ENCODE measurements at regions not wholly inside any gene's neighbourhood (a gene's known extent, or its start where the extent isn't known, plus 50 kb on each side); places are given as distances from the start of the nearest gene placed in this dataset.

DNA sequence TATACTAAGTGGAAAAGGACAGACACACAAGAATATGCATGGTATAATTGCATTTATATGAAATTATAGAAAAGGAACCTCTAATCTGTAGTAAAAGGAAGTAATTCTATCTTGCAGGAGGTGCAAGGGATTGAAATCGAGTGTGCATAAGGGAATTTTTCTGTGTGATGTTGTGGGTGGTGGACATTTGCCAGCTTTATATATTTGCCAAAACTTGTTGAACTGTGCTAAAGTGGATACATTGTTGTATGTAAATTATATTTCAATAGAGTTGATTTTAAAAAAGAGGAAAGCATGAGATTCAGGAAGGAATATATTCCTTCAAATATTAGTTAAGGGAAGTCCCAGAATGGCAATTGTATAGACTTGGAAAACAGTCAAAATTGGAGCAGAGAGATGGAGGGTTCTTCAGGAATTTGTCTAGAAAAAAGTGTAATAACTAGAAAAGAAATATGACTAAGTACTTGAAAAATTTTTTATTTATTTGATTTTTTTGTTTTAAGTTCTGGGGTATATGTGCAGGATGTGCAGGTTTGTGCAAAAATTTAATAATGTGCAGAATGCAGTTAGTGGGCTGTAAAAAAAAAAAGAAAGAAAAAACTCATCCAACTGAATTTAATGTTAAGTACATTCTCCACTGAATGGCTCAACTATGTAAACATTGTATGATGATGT is 96.1 kb downstream of the ARL4A start:
- no peaks in the 10 kb centered on the region for H3K4me1 ChIP-seq (ENCODE audit: control insufficient read depth in 1 of 2, insufficient read depth in 2 of 2, low read length in 2 of 2)

DNA sequence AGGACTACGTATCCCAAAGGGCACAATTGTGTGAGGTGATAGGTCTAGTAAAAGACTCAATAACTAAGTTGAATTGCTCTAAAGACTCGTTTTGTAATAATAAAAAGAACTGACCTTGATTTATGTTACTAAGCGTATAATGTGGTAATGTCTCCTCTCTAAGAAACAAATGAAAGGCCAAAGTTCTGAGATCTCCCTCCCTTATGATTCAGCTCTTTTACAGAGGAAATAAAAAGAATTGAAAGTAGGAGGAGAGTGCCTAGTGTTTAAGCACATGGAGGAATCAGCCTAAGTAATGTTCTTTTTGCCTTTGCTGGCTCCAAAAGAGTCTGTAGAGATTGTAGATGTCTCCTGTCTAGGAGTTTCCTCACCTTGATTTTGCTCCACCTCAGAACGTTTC is 98.0 kb downstream of the ARL4A start:
- no peak for ATAC-seq
- no peak overlapping the region for H3K9ac ChIP-seq (ENCODE audit: low read length)
- H3K9me3 ChIP-seq (ENCODE audit: control insufficient read depth in 1 of 2, insufficient read depth in 1 of 2, low read depth in 1 of 2, low read length in 2 of 2): no peaks in the 10 kb centered on the region
- no peak overlapping the region for H3K4me3 ChIP-seq (replicated peaks in 1 of 2; ENCODE audit: low read depth in 1 of 2, low read length in 2 of 2)
- ChIA-PET POLR2A (no interaction called here), RAD21 (ENCODE audit: low non-redundant PET in 1 of 2, low total read pairs in 2 of 2, uncharacterized antibody in 2 of 2, unreplicated experiment in 2 of 2) (no interaction called here), CTCF (no interaction called here)
- no peak overlapping the region for H3K27ac ChIP-seq (ENCODE audit: low read depth, low read length)
- DNase-seq (ENCODE audit: low read depth, low spot score): no peak
- TF ChIP-seq CBX3 (IDR thresholded peaks at IDR 0.05; ENCODE audit: low read depth): no peak
- TF ChIP-seq SIN3A (IDR thresholded peaks at IDR 0.05; ENCODE audit: low read depth): no peak
- no peak for TF ChIP-seq ZNF274 (IDR thresholded peaks at IDR 0.05; ENCODE audit: low read depth, low read length)
- no peak for TF ChIP-seq TCF7L2 (IDR thresholded peaks at IDR 0.05; ENCODE audit: borderline replicate concordance, extremely low read depth, insufficient read depth, insufficient read length)
- no peak for TF ChIP-seq EZH2 (IDR thresholded peaks at IDR 0.05)
- TF ChIP-seq FOSL1 (IDR thresholded peaks at IDR 0.05; ENCODE audit: low read depth): no peak
- TF ChIP-seq, protein P1, sequence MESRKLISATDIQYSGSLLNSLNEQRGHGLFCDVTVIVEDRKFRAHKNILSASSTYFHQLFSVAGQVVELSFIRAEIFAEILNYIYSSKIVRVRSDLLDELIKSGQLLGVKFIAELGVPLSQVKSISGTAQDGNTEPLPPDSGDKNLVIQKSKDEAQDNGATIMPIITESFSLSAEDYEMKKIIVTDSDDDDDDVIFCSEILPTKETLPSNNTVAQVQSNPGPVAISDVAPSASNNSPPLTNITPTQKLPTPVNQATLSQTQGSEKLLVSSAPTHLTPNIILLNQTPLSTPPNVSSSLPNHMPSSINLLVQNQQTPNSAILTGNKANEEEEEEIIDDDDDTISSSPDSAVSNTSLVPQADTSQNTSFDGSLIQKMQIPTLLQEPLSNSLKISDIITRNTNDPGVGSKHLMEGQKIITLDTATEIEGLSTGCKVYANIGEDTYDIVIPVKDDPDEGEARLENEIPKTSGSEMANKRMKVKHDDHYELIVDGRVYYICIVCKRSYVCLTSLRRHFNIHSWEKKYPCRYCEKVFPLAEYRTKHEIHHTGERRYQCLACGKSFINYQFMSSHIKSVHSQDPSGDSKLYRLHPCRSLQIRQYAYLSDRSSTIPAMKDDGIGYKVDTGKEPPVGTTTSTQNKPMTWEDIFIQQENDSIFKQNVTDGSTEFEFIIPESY (IDR thresholded peaks at IDR 0.05; ENCODE audit: extremely low read depth, insufficient replicate concordance, low read length): no peak
- TF ChIP-seq SP1 (IDR thresholded peaks at IDR 0.05; ENCODE audit: low read depth): no peak
- TF ChIP-seq ZFX (IDR thresholded peaks at IDR 0.05): no peak
- TF ChIP-seq, protein P2, sequence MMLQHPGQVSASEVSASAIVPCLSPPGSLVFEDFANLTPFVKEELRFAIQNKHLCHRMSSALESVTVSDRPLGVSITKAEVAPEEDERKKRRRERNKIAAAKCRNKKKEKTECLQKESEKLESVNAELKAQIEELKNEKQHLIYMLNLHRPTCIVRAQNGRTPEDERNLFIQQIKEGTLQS (IDR thresholded peaks at IDR 0.05): no peak
- TF ChIP-seq, protein P3, sequence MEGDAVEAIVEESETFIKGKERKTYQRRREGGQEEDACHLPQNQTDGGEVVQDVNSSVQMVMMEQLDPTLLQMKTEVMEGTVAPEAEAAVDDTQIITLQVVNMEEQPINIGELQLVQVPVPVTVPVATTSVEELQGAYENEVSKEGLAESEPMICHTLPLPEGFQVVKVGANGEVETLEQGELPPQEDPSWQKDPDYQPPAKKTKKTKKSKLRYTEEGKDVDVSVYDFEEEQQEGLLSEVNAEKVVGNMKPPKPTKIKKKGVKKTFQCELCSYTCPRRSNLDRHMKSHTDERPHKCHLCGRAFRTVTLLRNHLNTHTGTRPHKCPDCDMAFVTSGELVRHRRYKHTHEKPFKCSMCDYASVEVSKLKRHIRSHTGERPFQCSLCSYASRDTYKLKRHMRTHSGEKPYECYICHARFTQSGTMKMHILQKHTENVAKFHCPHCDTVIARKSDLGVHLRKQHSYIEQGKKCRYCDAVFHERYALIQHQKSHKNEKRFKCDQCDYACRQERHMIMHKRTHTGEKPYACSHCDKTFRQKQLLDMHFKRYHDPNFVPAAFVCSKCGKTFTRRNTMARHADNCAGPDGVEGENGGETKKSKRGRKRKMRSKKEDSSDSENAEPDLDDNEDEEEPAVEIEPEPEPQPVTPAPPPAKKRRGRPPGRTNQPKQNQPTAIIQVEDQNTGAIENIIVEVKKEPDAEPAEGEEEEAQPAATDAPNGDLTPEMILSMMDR (IDR thresholded peaks at IDR 0.05 in 2 of 3, conservative IDR thresholded peaks at IDR 0.05 in 1 of 3; ENCODE audit: borderline replicate concordance in 1 of 3, insufficient read depth in 1 of 3, low read depth in 2 of 3, low read length in 2 of 3): no peak
- TF ChIP-seq POLR2A (IDR thresholded peaks at IDR 0.05; ENCODE audit: borderline replicate concordance, extremely low read depth, insufficient read depth, insufficient read length): no peak
- no peak overlapping the region for H3K4me2 ChIP-seq (ENCODE audit: low read length)
- H3K9me2 ChIP-seq (ENCODE audit: insufficient read depth): no peaks in the 10 kb centered on the region
- H3K4me1 ChIP-seq (ENCODE audit: control insufficient read depth in 1 of 2, insufficient read depth in 2 of 2, low read length in 2 of 2): no peaks in the 10 kb centered on the region
- no peaks in the 10 kb centered on the region for H3K79me2 ChIP-seq (ENCODE audit: insufficient read depth, low read length)
- intact Hi-C loops (cut with micrococcal nuclease): no loop called here
- BruUV-seq (replicated peaks): no TSS peak
- H3K36me3 ChIP-seq (ENCODE audit: control insufficient read depth in 1 of 2, insufficient read depth in 2 of 2, low read length in 2 of 2): no peaks in the 10 kb centered on the region
- H2AFZ ChIP-seq (ENCODE audit: low read depth, low read length, poor library complexity, severe bottlenecking): no peak overlapping the region
- H3K27me3 ChIP-seq (ENCODE audit: insufficient read depth, low read length): no peaks in the 10 kb centered on the region
- H4K20me1 ChIP-seq (ENCODE audit: insufficient read depth): no peaks in the 10 kb centered on the region

More for the DNA sequence above, 96.1 kb downstream of the ARL4A start:
- Histone ChIP-seq H3K9ac (ENCODE audit: low read length) (no peak overlapping the region), H3K4me2 (ENCODE audit: low read length) (no peak overlapping the region), H3K36me3 (ENCODE audit: control insufficient read depth in 1 of 2, insufficient read depth in 2 of 2, low read length in 2 of 2) (no peaks in the 10 kb centered on the region), H3K4me3 (replicated peaks in 1 of 2; ENCODE audit: low read depth in 1 of 2, low read length in 2 of 2) (no peak overlapping the region), H3K27ac (ENCODE audit: low read depth, low read length) (no peak overlapping the region), H3K9me3 (ENCODE audit: control insufficient read depth in 1 of 2, insufficient read depth in 1 of 2, low read depth in 1 of 2, low read length in 2 of 2) (no peaks in the 10 kb centered on the region), H2AFZ (ENCODE audit: low read depth, low read length, poor library complexity, severe bottlenecking) (no peak overlapping the region), H3K27me3 (ENCODE audit: insufficient read depth, low read length) (no peaks in the 10 kb centered on the region), H3K79me2 (ENCODE audit: insufficient read depth, low read length) (no peaks in the 10 kb centered on the region), H3K9me2 (ENCODE audit: insufficient read depth) (no peaks in the 10 kb centered on the region), H4K20me1 (ENCODE audit: insufficient read depth) (no peaks in the 10 kb centered on the region)
- ATAC-seq (no peak), DNase-seq (ENCODE audit: low read depth, low spot score) (no peak)
- ChIA-PET RAD21 (ENCODE audit: low non-redundant PET in 1 of 2, low total read pairs in 2 of 2, uncharacterized antibody in 2 of 2, unreplicated experiment in 2 of 2) (no interaction called here), CTCF (no interaction called here), POLR2A (no interaction called here)
- TF ChIP-seq ZNF274 (IDR thresholded peaks at IDR 0.05; ENCODE audit: low read depth, low read length) (no peak), RAD21 (IDR thresholded peaks at IDR 0.05; ENCODE audit: low read depth) (no peak), SIN3A (IDR thresholded peaks at IDR 0.05; ENCODE audit: low read depth) (no peak), SP1 (IDR thresholded peaks at IDR 0.05; ENCODE audit: low read depth) (no peak), FOSL1 (IDR thresholded peaks at IDR 0.05; ENCODE audit: low read depth) (no peak), ZFX (IDR thresholded peaks at IDR 0.05) (no peak), EZH2phosphoT487 (IDR thresholded peaks at IDR 0.05; ENCODE audit: borderline replicate concordance) (no peak)
- intact Hi-C loops (cut with micrococcal nuclease): no loop called here
- BruUV-seq (replicated peaks): no TSS peak

All from HCT116 (cell line).